SU-DHL-6 (cell line): ENCODE measurements at regions not wholly inside any gene's neighbourhood (a gene's known extent, or its start where the extent isn't known, plus 50 kb on each side); places are given as distances from the start of the nearest gene placed in this dataset.
"Not testable (repeated sequence)": the region's sequence is repeated elsewhere in the genome, so short reads cannot be mapped to it uniquely, and the experiment has no call there.

Source experiments
- CTCF ChIP-seq: fragments of 200-600 bp; sonication (generic); IDR thresholded peaks from one replicate; pipeline ENCODE4 v1.5.1; 2017; ENCODE audit warnings: antibody characterized with exemption, mild to moderate bottlenecking, low read length, moderate library complexity; ENCODE audit not compliant: insufficient read depth, poor library complexity, severe bottlenecking
- EZH2phosphoT487 ChIP-seq: fragments of 200-600 bp; sonication (generic), shearing (Covaris generic); conservative IDR thresholded peaks from 2 replicates; pipeline ENCODE4 v1.6.1; 2018; ENCODE audit warnings: mild to moderate bottlenecking, antibody characterized with exemption, low read length, moderate library complexity, mixed read lengths

GRCh38 chr16:65691846-65692245, 570.0 kb upstream of the CDH11 start:
- not testable (repeated sequence) for TF ChIP-seq CTCF, EZH2phosphoT487
